CD14-positive monocyte (primary cell): ENCODE measurements at regions not wholly inside any gene's neighbourhood (a gene's known extent, or its start where the extent isn't known, plus 50 kb on each side); places are given as distances from the start of the nearest gene placed in this dataset.
"Not testable (repeated sequence)": the region's sequence is repeated elsewhere in the genome, so short reads cannot be mapped to it uniquely, and the experiment has no call there.

Source experiments
- DNase-seq, 3 donors: peaks; one replicate each; pipeline ENCODE4 v3.0.0-alpha.2; 2011 to 2022
- H2AFZ ChIP-seq: 2 replicates; pipeline ENCODE4 v1.6.0; 2012; ENCODE audit warnings: mild to moderate bottlenecking, low read depth, low read length, inconsistent platforms; ENCODE audit not compliant: insufficient read depth, poor library complexity, severe bottlenecking
- H3K27ac ChIP-seq, 2 donors: 1 replicate in 1 of 2; 2 replicates in 1 of 2; pipeline ENCODE4 v1.5.1; 2012 to 2013; ENCODE audit warnings: low read length in 2 of 2, control low read depth in 1 of 2, inconsistent platforms in 1 of 2, low read depth in 1 of 2, mild to moderate bottlenecking in 1 of 2
- H3K27me3 ChIP-seq, 2 donors: one replicate each; pipeline versions ENCODE4 v1.6.0 to v1.6.1; 2011 to 2013; ENCODE audit warnings: low read length in 2 of 2; ENCODE audit not compliant: control insufficient read depth in 2 of 2, insufficient read depth in 2 of 2
- H3K36me3 ChIP-seq, 2 donors: replicated peaks in 1 of 2; 1 replicate in 1 of 2; 2 replicates in 1 of 2; pipeline versions ENCODE4 v1.5.1 to v1.6.1; 2012 to 2013; ENCODE audit warnings: low read length in 2 of 2, control low read depth in 1 of 2, inconsistent platforms in 1 of 2, mild to moderate bottlenecking in 1 of 2; ENCODE audit not compliant: insufficient read depth in 2 of 2, control insufficient read depth in 1 of 2
- H3K4me1 ChIP-seq, 2 donors: 1 replicate in 1 of 2; 2 replicates in 1 of 2; pipeline versions ENCODE4 v1.5.1 to v1.6.1; 2012 to 2013; ENCODE audit warnings: low read length in 2 of 2, control low read depth in 1 of 2, inconsistent platforms in 1 of 2, mild to moderate bottlenecking in 1 of 2, moderate library complexity in 1 of 2; ENCODE audit not compliant: insufficient read depth in 2 of 2, control insufficient read depth in 1 of 2
- H3K4me2 ChIP-seq: replicated peaks from 2 replicates; pipeline ENCODE3; 2012; ENCODE audit warnings: low read length, moderate library complexity, mild to moderate bottlenecking; ENCODE audit not compliant: poor library complexity, severe bottlenecking; ENCODE audit errors: extremely low read depth
- H3K4me3 ChIP-seq, 3 experiments: fragments of 200-600 bp in 1 of 3; sonication (generic) in 1 of 3; replicated peaks in 1 of 3; 1 replicate in 2 of 3; 2 replicates in 1 of 3; pipeline ENCODE4 v1.5.1; 2011 to 2013; ENCODE audit warnings: low read length in 3 of 3, mild to moderate bottlenecking in 3 of 3, control low read depth in 2 of 3, low read depth in 2 of 3, inconsistent platforms in 1 of 3, moderate library complexity in 1 of 3
- H3K79me2 ChIP-seq: 2 replicates; pipeline ENCODE4 v1.6.0; 2012; ENCODE audit warnings: mild to moderate bottlenecking, control low read depth, inconsistent platforms, low read length, moderate library complexity; ENCODE audit not compliant: insufficient read depth
- H3K9ac ChIP-seq: 2 replicates; pipeline ENCODE4 v1.6.0; 2017; ENCODE audit warnings: low read length, mild to moderate bottlenecking; ENCODE audit not compliant: insufficient read depth, poor library complexity, severe bottlenecking
- H3K9me3 ChIP-seq, 2 donors: replicated peaks in 1 of 2; 1 replicate in 1 of 2; 2 replicates in 1 of 2; pipeline versions ENCODE4 v1.5.1 to v1.6.1; 2012 to 2013; ENCODE audit warnings: low read length in 2 of 2, control low read depth in 1 of 2; ENCODE audit not compliant: control insufficient read depth in 1 of 2, insufficient read depth in 1 of 2
- H4K20me1 ChIP-seq: 2 replicates; pipeline ENCODE4 v1.6.0; 2012; ENCODE audit warnings: mild to moderate bottlenecking, low read length, control low read depth, moderate library complexity; ENCODE audit not compliant: insufficient read depth
- H3K27ac Mint-ChIP-seq, 7 donors: one replicate each; pipeline ENCODE4 v1.8.0; 2020; ENCODE audit warnings: mild to moderate bottlenecking in 7 of 7, mixed read lengths in 7 of 7, moderate library complexity in 6 of 7, inconsistent platforms in 2 of 7
- H3K27me3 Mint-ChIP-seq, 3 donors: one replicate each; pipeline ENCODE4 v1.8.0; 2021 to 2022; ENCODE audit warnings: low read depth in 3 of 3, mild to moderate bottlenecking in 3 of 3, mixed read lengths in 3 of 3, moderate library complexity in 3 of 3, inconsistent platforms in 1 of 3
- H3K36me3 Mint-ChIP-seq, 2 donors: one replicate each; pipeline ENCODE4 v1.8.0; 2020; ENCODE audit warnings: mixed read lengths in 2 of 2, inconsistent platforms in 1 of 2, mild to moderate bottlenecking in 1 of 2
- H3K4me1 Mint-ChIP-seq: one replicate; pipeline ENCODE4 v1.8.0; 2020; ENCODE audit warnings: mild to moderate bottlenecking, mixed read lengths
- H3K4me3 Mint-ChIP-seq, 2 donors: one replicate each; pipeline ENCODE4 v1.8.0; 2020; ENCODE audit warnings: mild to moderate bottlenecking in 2 of 2, mixed read lengths in 2 of 2, moderate library complexity in 1 of 2
- H3K9me3 Mint-ChIP-seq, 7 donors: one replicate each; pipeline ENCODE4 v1.8.0; 2020 to 2022; ENCODE audit warnings: mixed read lengths in 7 of 7, mild to moderate bottlenecking in 6 of 7, moderate library complexity in 6 of 7, inconsistent platforms in 2 of 7
- WGBS: methylation state at CpG from one replicate; pipeline ENCODE4 v1.1.5; 2013; ENCODE audit warnings: missing lambda C conversion rate; ENCODE audit not compliant: insufficient coverage; 5-methylcytosine and 5-hydroxymethylcytosine counted together
- intact Hi-C, 2 donors: fragments of 100-400 bp; cut with micrococcal nuclease; formaldehyde crosslinking; loops; one replicate each; pipeline versions ENCODE4 v1.15.0 to v1.15.1; 2023
- TF ChIP-seq, protein P1 (sequence below): fragments of 200-600 bp; IDR thresholded peaks from one replicate; pipeline ENCODE4 v1.8.0; 2022; ENCODE audit warnings: antibody characterized with exemption, mild to moderate bottlenecking

DNA sequence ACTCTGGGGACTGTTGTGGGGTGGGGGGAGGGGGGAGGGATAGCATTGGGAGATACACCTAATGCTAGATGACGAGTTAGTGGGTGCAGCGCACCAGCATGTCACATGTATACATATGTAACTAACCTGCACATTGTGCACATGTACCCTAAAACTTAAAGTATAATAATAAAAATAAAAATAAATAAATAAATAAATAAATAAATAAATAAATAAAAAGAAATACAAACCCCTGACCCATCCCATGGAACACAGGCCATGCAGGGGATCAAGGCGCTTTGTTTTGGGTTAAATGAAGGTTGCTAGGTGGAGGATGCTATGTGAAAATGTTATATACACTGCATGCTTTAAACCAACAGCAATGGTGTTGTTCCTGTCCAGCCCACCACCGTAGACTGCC lies 184.7 kb downstream of the C6orf118 start:
- H3K9me3 ChIP-seq = peaks cover 5 to 11% of the 10 kb centered on the region in 2 donors
- H3K9ac ChIP-seq, H3K79me2 ChIP-seq, H3K27ac Mint-ChIP-seq, H3K4me3 Mint-ChIP-seq, H3K36me3 Mint-ChIP-seq, H3K36me3 ChIP-seq, H3K27me3 Mint-ChIP-seq, intact Hi-C loops, H3K4me1 ChIP-seq, H4K20me1 ChIP-seq, H3K4me1 Mint-ChIP-seq, H3K27me3 ChIP-seq, H2AFZ ChIP-seq, H3K4me3 ChIP-seq, H3K4me2 ChIP-seq, DNase-seq, H3K27ac ChIP-seq: not testable (repeated sequence)
- H3K9me3 Mint-ChIP-seq = peaks cover 9 to 21% (median 13%) of the 10 kb centered on the region in 7 donors
- WGBS = no CpG with 5 or more reads among the region's 4 CpGs

DNA sequence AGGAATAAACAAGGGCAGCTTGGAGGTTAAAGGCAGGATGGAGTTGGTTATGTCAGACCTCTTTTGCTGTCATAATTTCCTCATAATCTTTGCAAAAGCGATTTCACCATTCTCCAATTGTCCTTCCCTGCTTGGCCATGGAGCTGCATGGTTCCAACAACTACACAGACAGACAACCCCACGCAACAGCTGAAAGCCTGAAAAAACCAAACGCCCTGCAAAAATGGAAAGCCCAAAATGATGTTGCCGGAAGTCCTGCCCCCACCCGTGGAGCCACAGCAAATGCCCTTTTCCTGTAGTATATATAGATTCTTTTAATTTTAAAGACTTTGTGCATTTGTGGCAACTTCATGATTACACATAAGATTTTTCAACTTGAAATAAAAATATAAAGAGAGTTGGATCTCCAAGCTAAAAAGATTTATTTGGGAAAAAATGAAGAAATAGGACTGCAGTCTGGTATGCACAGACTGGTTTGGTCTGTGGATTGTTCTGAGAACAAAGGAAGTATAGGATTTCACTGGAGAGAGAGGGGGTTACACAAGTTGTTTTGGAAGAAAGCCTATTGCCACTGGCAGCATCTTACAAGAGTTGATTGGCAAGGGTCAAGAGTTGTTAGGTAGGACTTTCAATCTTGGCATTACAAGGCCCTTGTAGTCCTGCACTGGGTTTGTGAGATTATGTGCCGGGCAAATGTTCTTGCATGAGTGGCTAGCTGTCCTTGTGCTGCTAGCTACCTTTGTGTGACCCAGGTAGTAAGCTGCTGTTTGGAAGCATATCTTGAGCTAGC lies 190.0 kb downstream of the C6orf118 start:
- DNase-seq = no peak
- WGBS = 100% methylated on average over 1 of the region's 6 CpGs

More for the DNA sequence above, 190.0 kb downstream of the C6orf118 start:
- no peak overlapping the region for H3K4me3 ChIP-seq
- no peaks in the 10 kb centered on the region for H3K79me2 ChIP-seq
- no peak overlapping the region for H3K27ac ChIP-seq
- H3K9ac ChIP-seq = no peak overlapping the region
- Mint-ChIP-seq H3K4me3 (no peak overlapping the region), H3K36me3 (no peaks in the 10 kb centered on the region), H3K4me1 (no peaks in the 10 kb centered on the region), H3K27ac (no peak overlapping the region), H3K9me3 (peaks cover 4 to 26% (median 15%) of the 10 kb centered on the region in 7 donors), H3K27me3 (no peaks in the 10 kb centered on the region)
- H3K4me2 ChIP-seq = no peak overlapping the region
- intact Hi-C loops = no loop called here
- H4K20me1 ChIP-seq = no peaks in the 10 kb centered on the region
- TF ChIP-seq, protein P1, sequence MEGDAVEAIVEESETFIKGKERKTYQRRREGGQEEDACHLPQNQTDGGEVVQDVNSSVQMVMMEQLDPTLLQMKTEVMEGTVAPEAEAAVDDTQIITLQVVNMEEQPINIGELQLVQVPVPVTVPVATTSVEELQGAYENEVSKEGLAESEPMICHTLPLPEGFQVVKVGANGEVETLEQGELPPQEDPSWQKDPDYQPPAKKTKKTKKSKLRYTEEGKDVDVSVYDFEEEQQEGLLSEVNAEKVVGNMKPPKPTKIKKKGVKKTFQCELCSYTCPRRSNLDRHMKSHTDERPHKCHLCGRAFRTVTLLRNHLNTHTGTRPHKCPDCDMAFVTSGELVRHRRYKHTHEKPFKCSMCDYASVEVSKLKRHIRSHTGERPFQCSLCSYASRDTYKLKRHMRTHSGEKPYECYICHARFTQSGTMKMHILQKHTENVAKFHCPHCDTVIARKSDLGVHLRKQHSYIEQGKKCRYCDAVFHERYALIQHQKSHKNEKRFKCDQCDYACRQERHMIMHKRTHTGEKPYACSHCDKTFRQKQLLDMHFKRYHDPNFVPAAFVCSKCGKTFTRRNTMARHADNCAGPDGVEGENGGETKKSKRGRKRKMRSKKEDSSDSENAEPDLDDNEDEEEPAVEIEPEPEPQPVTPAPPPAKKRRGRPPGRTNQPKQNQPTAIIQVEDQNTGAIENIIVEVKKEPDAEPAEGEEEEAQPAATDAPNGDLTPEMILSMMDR = no peak
- H3K9me3 ChIP-seq = peaks cover 7 to 29% of the 10 kb centered on the region in 2 donors
- no peak overlapping the region for H2AFZ ChIP-seq
- no peaks in the 10 kb centered on the region for H3K36me3 ChIP-seq
- no peaks in the 10 kb centered on the region for H3K27me3 ChIP-seq
- no peaks in the 10 kb centered on the region for H3K4me1 ChIP-seq
